Ovary (tissue), 3 donors: ENCODE measurements at regions not wholly inside any gene's neighbourhood (a gene's known extent, or its start where the extent isn't known, plus 50 kb on each side); places are given as distances from the start of the nearest gene placed in this dataset.

Source experiments
- CTCF ChIP-seq, 3 donors: fragments of 450-650 bp in 2 of 3; fragments of 200-600 bp in 1 of 3; IDR thresholded peaks; one replicate each; pipeline versions ENCODE4 v1.5.1 to v1.8.0; 2016 to 2022; ENCODE audit warnings: antibody characterized with exemption in 3 of 3, mild to moderate bottlenecking in 1 of 3
- EP300 ChIP-seq: sonication (generic); formaldehyde crosslinking; IDR thresholded peaks from one replicate; pipeline ENCODE4 v1.6.1; 2017; ENCODE audit warnings: antibody characterized with exemption
- POLR2A ChIP-seq: fragments of 450-650 bp; IDR thresholded peaks from one replicate; pipeline ENCODE4 v1.6.1; 2017; ENCODE audit warnings: antibody characterized with exemption, mild to moderate bottlenecking, moderate library complexity
- donor health status: DM: no; HTN: no; CAD: no.

- no peak for TF ChIP-seq POLR2A
- no peak for TF ChIP-seq CTCF (IDR thresholded peaks at IDR 0.05)
- TF ChIP-seq EP300, result no peak
Measured at GRCh38 chr2:43143756-43144155, 82.7 kb downstream of the ZFP36L2 start.
